Spleen (tissue), 7 donors: ENCODE measurements at regions not wholly inside any gene's neighbourhood (a gene's known extent, or its start where the extent isn't known, plus 50 kb on each side); places are given as distances from the start of the nearest gene placed in this dataset.

Source experiments
- CTCF ChIP-seq, 11 experiments: fragments of 200-600 bp in 7 of 11; fragments of 450-650 bp in 4 of 11; sonication (generic) in 4 of 11; IDR thresholded peaks in 8 of 11; conservative IDR thresholded peaks in 3 of 11; 1 replicate in 7 of 11; 2 replicates in 4 of 11; pipeline versions ENCODE4 v1.4.0 to v1.8.0; 2016 to 2021; ENCODE audit warnings: antibody characterized with exemption in 11 of 11, inconsistent platforms in 4 of 11, mild to moderate bottlenecking in 1 of 11
- POLR2A ChIP-seq, 3 donors: fragments of 450-650 bp; IDR thresholded peaks; one replicate each; pipeline ENCODE4 v1.5.1; 2017; ENCODE audit warnings: antibody characterized with exemption in 3 of 3, mild to moderate bottlenecking in 1 of 3
- POLR2AphosphoS5 ChIP-seq, 3 donors: sonication (generic); formaldehyde crosslinking; IDR thresholded peaks; one replicate each; pipeline ENCODE4 v1.5.1; 2017; ENCODE audit warnings: antibody characterized with exemption in 3 of 3
- donor health status: DM: no; HTN: no; CAD: no; lungs with moderate emphysema.
- donor health status: DM: no; HTN: no; CAD: no.
- donor health status: DM: no; HTN: no; CAD: no.

- TF ChIP-seq CTCF (IDR thresholded peaks at IDR 0.05 in 8 of 11, conservative IDR thresholded peaks at IDR 0.05 in 3 of 11) (no peak), POLR2A (IDR thresholded peaks at IDR 0.05) (no peak), POLR2AphosphoS5 (IDR thresholded peaks at IDR 0.05) (no peak)
Observed at GRCh38 chr16:9610727-9611126, 519.3 kb downstream of the HAPSTR1 start.
